Kidney epithelial cell (primary cell): ENCODE measurements at regions not wholly inside any gene's neighbourhood (a gene's known extent, or its start where the extent isn't known, plus 50 kb on each side); places are given as distances from the start of the nearest gene placed in this dataset.

Experiments
- DNase-seq: peaks from one replicate; pipeline ENCODE4 v3.0.0-alpha.2; 2010; ENCODE audit warnings: low read depth
- H3K27me3 ChIP-seq: 2 replicates; pipeline ENCODE4 v1.6.0; 2011; ENCODE audit warnings: low read length; ENCODE audit not compliant: control insufficient read depth, insufficient read depth
- H3K36me3 ChIP-seq: 2 replicates; pipeline ENCODE4 v1.5.1; 2011; ENCODE audit warnings: low read length; ENCODE audit not compliant: control insufficient read depth, insufficient read depth
- H3K4me3 ChIP-seq: 2 replicates; pipeline ENCODE4 v1.5.1; 2011; ENCODE audit warnings: low read depth, mild to moderate bottlenecking, control low read depth, low read length
- TF ChIP-seq, protein P1 (sequence below): IDR thresholded peaks from 2 replicates; pipeline ENCODE4 v1.5.1; 2011; ENCODE audit warnings: mild to moderate bottlenecking, moderate library complexity, low read length, control low read depth, inconsistent platforms; ENCODE audit not compliant: insufficient read depth, poor library complexity, severe bottlenecking

GRCh38 chr2:147760984-147761383, 83.8 kb upstream of the ACVR2A start:
- TF ChIP-seq, protein P1, sequence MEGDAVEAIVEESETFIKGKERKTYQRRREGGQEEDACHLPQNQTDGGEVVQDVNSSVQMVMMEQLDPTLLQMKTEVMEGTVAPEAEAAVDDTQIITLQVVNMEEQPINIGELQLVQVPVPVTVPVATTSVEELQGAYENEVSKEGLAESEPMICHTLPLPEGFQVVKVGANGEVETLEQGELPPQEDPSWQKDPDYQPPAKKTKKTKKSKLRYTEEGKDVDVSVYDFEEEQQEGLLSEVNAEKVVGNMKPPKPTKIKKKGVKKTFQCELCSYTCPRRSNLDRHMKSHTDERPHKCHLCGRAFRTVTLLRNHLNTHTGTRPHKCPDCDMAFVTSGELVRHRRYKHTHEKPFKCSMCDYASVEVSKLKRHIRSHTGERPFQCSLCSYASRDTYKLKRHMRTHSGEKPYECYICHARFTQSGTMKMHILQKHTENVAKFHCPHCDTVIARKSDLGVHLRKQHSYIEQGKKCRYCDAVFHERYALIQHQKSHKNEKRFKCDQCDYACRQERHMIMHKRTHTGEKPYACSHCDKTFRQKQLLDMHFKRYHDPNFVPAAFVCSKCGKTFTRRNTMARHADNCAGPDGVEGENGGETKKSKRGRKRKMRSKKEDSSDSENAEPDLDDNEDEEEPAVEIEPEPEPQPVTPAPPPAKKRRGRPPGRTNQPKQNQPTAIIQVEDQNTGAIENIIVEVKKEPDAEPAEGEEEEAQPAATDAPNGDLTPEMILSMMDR = no peak
- no peak overlapping the region for H3K4me3 ChIP-seq

DNA sequence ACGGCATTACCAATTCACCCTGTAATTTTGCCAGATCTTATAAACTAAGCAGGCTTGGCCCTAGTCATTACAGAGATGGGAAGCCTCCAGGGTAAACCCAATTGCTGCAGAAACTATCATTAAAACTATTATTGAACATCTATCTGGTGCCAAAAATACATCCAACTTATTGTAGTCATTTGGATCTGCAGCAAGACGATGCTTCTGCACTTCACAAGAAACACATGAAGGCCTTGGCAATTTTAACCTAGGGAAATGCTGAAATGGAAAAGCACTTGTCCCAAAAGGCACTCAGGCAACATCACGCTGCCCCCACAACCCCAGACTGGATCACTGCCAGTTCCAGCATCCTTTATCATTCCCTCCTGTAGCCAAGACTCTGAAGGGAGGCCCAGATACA, 85.3 kb upstream of the ACVR2A start:
- TF ChIP-seq, protein P1 = no peak
- Histone ChIP-seq H3K36me3 (no peaks in the 10 kb centered on the region), H3K27me3 (no peaks in the 10 kb centered on the region), H3K4me3 (no peak overlapping the region)
- DNase-seq = no peak

More at GRCh38 chr2:147760984-147761383, 83.8 kb upstream of the ACVR2A start:
- DNase-seq = no peak
- H3K36me3 ChIP-seq = no peaks in the 10 kb centered on the region
- H3K27me3 ChIP-seq = no peaks in the 10 kb centered on the region

GRCh38 chr2:147758821-147759220, 86.0 kb upstream of the ACVR2A start:
- TF ChIP-seq, protein P1 = no peak
- Histone ChIP-seq H3K4me3 (no peak overlapping the region), H3K36me3 (no peaks in the 10 kb centered on the region), H3K27me3 (no peaks in the 10 kb centered on the region)
- no peak for DNase-seq

- DNase-seq = no peak
- no peak overlapping the region for H3K4me3 ChIP-seq
- H3K27me3 ChIP-seq = no peaks in the 10 kb centered on the region
- TF ChIP-seq, protein P1 = no peak
- no peaks in the 10 kb centered on the region for H3K36me3 ChIP-seq
Measured at GRCh38 chr2:147756069-147756468, 88.8 kb upstream of the ACVR2A start.

DNA sequence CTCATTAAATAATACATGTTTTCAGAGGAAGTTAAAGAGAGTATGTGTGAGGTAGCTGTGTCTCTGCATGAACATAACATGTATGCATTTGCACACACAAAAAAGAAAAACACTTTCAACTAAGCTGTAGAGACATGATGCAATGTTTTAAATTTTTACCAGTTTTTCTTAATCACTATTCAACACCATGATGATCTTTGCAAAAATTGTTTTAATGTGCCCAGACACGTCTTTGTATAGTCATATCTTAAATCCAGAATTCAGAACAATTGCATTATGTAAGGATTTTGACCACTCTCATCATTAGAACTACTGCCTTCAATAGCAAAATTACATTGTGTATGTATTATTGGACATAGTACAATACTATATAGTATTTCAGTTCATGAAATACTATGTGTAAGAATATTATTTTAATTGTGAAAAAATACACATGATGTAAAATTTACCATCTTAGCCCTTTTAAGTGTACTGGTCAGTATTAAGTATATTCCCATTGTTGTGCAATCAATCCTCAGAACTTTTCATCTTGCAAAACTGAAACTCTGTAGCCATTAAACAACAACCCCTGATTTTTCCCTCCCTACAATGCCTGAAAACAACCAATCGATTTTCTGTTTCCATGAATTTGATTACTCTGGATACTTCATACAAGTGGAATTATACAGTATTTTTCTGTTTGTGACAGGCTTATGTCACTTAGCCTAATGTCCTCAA, 104.5 kb upstream of the ACVR2A start:
- TF ChIP-seq, protein P1 = no peak
- H3K4me3 ChIP-seq = no peak overlapping the region
- no peaks in the 10 kb centered on the region for H3K36me3 ChIP-seq
- H3K27me3 ChIP-seq = no peaks in the 10 kb centered on the region
- no peak for DNase-seq

GRCh38 chr2:147739508-147739907, 105.3 kb upstream of the ACVR2A start:
- Histone ChIP-seq H3K36me3 (no peaks in the 10 kb centered on the region), H3K27me3 (no peaks in the 10 kb centered on the region), H3K4me3 (no peak overlapping the region)
- TF ChIP-seq, protein P1 = no peak
- DNase-seq = no peak
